OCI-LY7 (cell line): ENCODE measurements at regions not wholly inside any gene's neighbourhood (a gene's known extent, or its start where the extent isn't known, plus 50 kb on each side); places are given as distances from the start of the nearest gene placed in this dataset.

Experiments
- BruUV-seq: library from RNA; stranded (reverse); fragments of 400-500 nt; replicated peaks from 2 replicates; lab custom pipeline; 2021; lab: Mats Ljungman, UMichigan
- CTCF ChIA-PET: fragments of 300-600 bp; sonication (Branson Sonifier 250); formaldehyde crosslinking; loops from one replicate; lab custom pipeline; 2022; ENCODE audit warnings: antibody characterized with exemption; ENCODE audit not compliant: unreplicated experiment; lab: Charles Lee
- POLR2A ChIA-PET: fragments of 300-600 bp; sonication (Branson Sonifier 250); formaldehyde crosslinking; loops from one replicate; lab custom pipeline; 2022; ENCODE audit warnings: antibody characterized with exemption; lab: Charles Lee
- DNase-seq: peaks from one replicate; pipeline ENCODE4 v3.0.0-alpha.2; 2015; ENCODE audit warnings: low spot score
- H2AFZ ChIP-seq: fragments of 200-600 bp; sonication (generic), shearing (Covaris generic); 2 replicates; pipeline ENCODE4 v1.6.1; 2014; ENCODE audit warnings: mild to moderate bottlenecking, antibody characterized with exemption, low read length, moderate library complexity
- H3K27ac ChIP-seq: fragments of 200-600 bp; sonication (generic); 2 replicates; pipeline ENCODE4 v1.5.1; 2014; ENCODE audit warnings: mixed run types, low read depth, mild to moderate bottlenecking, moderate library complexity, low read length, inconsistent platforms; ENCODE audit not compliant: poor library complexity, severe bottlenecking
- H3K36me3 ChIP-seq: fragments of 200-600 bp; sonication (generic); 2 replicates; pipeline ENCODE4 v1.6.1; 2014; ENCODE audit warnings: mild to moderate bottlenecking, antibody characterized with exemption, low read length, moderate library complexity, mixed read lengths; ENCODE audit not compliant: insufficient read depth
- H3K4me1 ChIP-seq: fragments of 200-600 bp; sonication (generic); 2 replicates; pipeline ENCODE4 v1.5.1; 2014; ENCODE audit warnings: mild to moderate bottlenecking, low read length; ENCODE audit not compliant: insufficient read depth, poor library complexity, severe bottlenecking
- H3K4me2 ChIP-seq: fragments of 200-600 bp; sonication (generic); 2 replicates; pipeline ENCODE4 v1.6.1; 2014; ENCODE audit warnings: mild to moderate bottlenecking, low read length
- H3K4me3 ChIP-seq: fragments of 200-600 bp; sonication (generic); 2 replicates; pipeline ENCODE4 v1.5.1; 2014; ENCODE audit warnings: mild to moderate bottlenecking, low read depth, low read length; ENCODE audit not compliant: poor library complexity, severe bottlenecking
- H3K79me2 ChIP-seq: fragments of 200-600 bp; sonication (generic); 2 replicates; pipeline ENCODE4 v1.6.1; 2016; ENCODE audit warnings: low read depth, mild to moderate bottlenecking, low read length, moderate library complexity, mixed read lengths; ENCODE audit not compliant: insufficient read depth
- H3K9me2 ChIP-seq: fragments of 200-600 bp; sonication (generic); 2 replicates; pipeline ENCODE4 v1.6.1; 2016; ENCODE audit warnings: mild to moderate bottlenecking, low read length, mixed read lengths; ENCODE audit not compliant: insufficient read depth
- H3K9me3 ChIP-seq: fragments of 200-600 bp; sonication (generic); 2 replicates; pipeline ENCODE4 v1.6.1; 2014; ENCODE audit warnings: mild to moderate bottlenecking, mixed run types, low read length, mixed read lengths
- H4K20me1 ChIP-seq: fragments of 200-600 bp; sonication (generic); 2 replicates; pipeline ENCODE4 v1.6.1; 2014; ENCODE audit warnings: mild to moderate bottlenecking, antibody characterized with exemption, low read length, moderate library complexity, mixed read lengths; ENCODE audit not compliant: insufficient read depth
- EZH2phosphoT487 ChIP-seq: fragments of 200-600 bp; sonication (generic); IDR thresholded peaks from 2 replicates; pipeline ENCODE4 v1.6.1; 2018; ENCODE audit warnings: low read depth, borderline replicate concordance, mild to moderate bottlenecking, mixed run types, antibody characterized with exemption, low read length, moderate library complexity, mixed read lengths
- intact Hi-C: fragments of 100-400 bp; cut with micrococcal nuclease; formaldehyde crosslinking; loops from one replicate; pipeline ENCODE4 v1.10.0; 2022; ENCODE audit not compliant: unreplicated experiment
- TF ChIP-seq, protein P1 (sequence below): fragments of 200-600 bp; sonication (generic); conservative IDR thresholded peaks from 2 replicates; pipeline ENCODE4 v1.5.1; 2014; ENCODE audit warnings: mild to moderate bottlenecking, antibody characterized with exemption, low read length, moderate library complexity, mixed read lengths

DNA sequence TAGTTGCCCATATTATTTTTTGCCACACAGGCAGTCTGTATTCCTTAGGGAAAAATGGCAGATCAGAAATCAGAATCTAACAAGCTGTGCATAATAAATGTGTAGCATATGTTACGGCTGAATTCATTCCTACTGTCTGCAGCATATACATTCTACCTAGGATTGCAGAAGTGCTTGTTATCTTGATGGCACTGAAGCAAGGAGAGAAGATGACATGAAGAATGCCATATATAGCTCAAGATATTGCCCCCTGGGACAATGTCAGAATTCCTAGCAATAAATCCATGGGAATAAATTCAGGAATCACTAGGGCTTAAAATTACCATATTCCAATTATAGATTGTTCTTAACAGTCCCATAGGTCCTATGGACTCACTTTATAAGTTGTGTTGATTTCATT, 293.0 kb upstream of the CNR1 start:
- H3K9me3 ChIP-seq = no peaks in the 10 kb centered on the region
- no peaks in the 10 kb centered on the region for H4K20me1 ChIP-seq
- no peaks in the 10 kb centered on the region for H3K36me3 ChIP-seq
- H3K4me1 ChIP-seq = no peaks in the 10 kb centered on the region
- DNase-seq = no peak
- H3K79me2 ChIP-seq = no peaks in the 10 kb centered on the region
- H3K4me2 ChIP-seq = no peak overlapping the region
- no peak overlapping the region for H3K27ac ChIP-seq
- TF ChIP-seq, protein P1, sequence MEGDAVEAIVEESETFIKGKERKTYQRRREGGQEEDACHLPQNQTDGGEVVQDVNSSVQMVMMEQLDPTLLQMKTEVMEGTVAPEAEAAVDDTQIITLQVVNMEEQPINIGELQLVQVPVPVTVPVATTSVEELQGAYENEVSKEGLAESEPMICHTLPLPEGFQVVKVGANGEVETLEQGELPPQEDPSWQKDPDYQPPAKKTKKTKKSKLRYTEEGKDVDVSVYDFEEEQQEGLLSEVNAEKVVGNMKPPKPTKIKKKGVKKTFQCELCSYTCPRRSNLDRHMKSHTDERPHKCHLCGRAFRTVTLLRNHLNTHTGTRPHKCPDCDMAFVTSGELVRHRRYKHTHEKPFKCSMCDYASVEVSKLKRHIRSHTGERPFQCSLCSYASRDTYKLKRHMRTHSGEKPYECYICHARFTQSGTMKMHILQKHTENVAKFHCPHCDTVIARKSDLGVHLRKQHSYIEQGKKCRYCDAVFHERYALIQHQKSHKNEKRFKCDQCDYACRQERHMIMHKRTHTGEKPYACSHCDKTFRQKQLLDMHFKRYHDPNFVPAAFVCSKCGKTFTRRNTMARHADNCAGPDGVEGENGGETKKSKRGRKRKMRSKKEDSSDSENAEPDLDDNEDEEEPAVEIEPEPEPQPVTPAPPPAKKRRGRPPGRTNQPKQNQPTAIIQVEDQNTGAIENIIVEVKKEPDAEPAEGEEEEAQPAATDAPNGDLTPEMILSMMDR = no peak
- no peak for TF ChIP-seq EZH2phosphoT487
- no TSS peak for BruUV-seq
- CTCF ChIA-PET = no interaction called here
- H3K9me2 ChIP-seq = no peaks in the 10 kb centered on the region
- H3K4me3 ChIP-seq = no peak overlapping the region
- intact Hi-C loops = no loop called here
- H2AFZ ChIP-seq = no peak overlapping the region
- POLR2A ChIA-PET = no interaction called here

DNA sequence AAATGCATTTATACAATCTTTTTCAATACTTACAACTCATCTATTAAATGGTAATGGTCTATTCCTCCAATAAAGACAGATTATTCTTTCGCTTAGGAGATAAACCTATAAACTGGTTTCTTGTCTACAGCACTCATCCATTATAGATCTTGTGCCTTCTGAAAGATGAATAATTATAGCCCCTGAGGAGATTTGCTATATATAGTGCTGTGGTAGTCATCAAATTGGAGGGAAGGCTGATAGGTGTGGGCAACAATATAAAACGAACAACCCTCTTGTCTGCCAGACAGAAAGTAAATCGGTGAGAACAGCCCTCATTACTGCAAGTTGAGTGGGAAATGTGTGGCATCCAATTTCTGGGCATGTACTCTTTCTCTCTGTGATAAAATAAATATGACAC, 292.5 kb upstream of the CNR1 start:
- H3K27ac ChIP-seq = no peak overlapping the region
- no TSS peak for BruUV-seq
- no peaks in the 10 kb centered on the region for H4K20me1 ChIP-seq
- H3K4me2 ChIP-seq = no peak overlapping the region
- ChIA-PET CTCF (no interaction called here), POLR2A (interaction anchor here (0.6 kb wide), 1 partner anchor 1460 kb away, joined by 3 read pairs; no protein-coding TSS in a partner anchor)
- no peaks in the 10 kb centered on the region for H3K79me2 ChIP-seq
- intact Hi-C loops = no loop called here
- no peaks in the 10 kb centered on the region for H3K9me2 ChIP-seq
- no peak overlapping the region for H3K4me3 ChIP-seq
- H2AFZ ChIP-seq = no peak overlapping the region
- H3K36me3 ChIP-seq = no peaks in the 10 kb centered on the region
- DNase-seq = no peak
- no peaks in the 10 kb centered on the region for H3K9me3 ChIP-seq
- TF ChIP-seq, protein P1 = no peak
- TF ChIP-seq EZH2phosphoT487 = no peak
- H3K4me1 ChIP-seq = no peaks in the 10 kb centered on the region

DNA sequence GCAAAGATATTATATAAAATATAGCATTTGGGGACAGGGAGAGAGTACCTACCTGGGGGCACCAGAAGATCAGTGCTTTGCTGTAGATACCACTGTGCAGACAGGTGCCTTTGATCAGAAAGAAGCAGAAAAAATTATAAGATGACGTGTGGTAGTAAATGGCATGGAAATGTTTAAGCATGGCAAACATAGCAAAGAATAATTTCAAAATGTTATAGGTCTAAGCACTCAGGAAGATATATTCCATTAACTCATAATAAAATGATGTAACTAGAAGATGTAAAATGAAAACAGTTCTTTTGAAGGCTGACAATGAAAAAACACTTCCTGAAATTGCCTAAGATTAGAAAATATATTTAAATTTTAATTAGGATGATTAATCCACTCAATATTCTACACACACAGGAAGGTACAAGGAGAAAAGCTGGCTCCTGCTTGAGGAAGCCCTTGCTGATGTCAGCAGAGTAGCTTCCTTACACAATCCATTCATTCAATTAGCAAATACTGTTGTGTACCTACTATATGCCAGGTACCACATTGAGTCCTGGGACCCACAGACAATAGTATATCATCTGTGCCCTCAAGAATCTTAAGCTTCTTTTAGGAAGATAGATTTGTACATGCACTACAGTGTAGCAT, 290.2 kb upstream of the CNR1 start:
- Histone ChIP-seq H3K79me2 (no peaks in the 10 kb centered on the region), H3K9me3 (no peaks in the 10 kb centered on the region), H3K27ac (no peak overlapping the region), H3K9me2 (no peaks in the 10 kb centered on the region), H3K4me2 (no peak overlapping the region), H3K4me1 (no peaks in the 10 kb centered on the region), H3K36me3 (no peaks in the 10 kb centered on the region), H3K4me3 (no peak overlapping the region), H4K20me1 (no peaks in the 10 kb centered on the region), H2AFZ (no peak overlapping the region; the same call in 1 of the 2 replicates)
- BruUV-seq = no TSS peak
- POLR2A ChIA-PET = interaction anchor here (1.8 kb wide), 1 partner anchor 11 kb away, joined by 7 read pairs; no protein-coding TSS in a partner anchor
- TF ChIP-seq, protein P1 = no peak
- TF ChIP-seq EZH2phosphoT487 = no peak
- CTCF ChIA-PET = no interaction called here
- intact Hi-C loops = no loop called here
- no peak for DNase-seq
